MG63 (cell line): ENCODE measurements at regions not wholly inside any gene's neighbourhood (a gene's known extent, or its start where the extent isn't known, plus 50 kb on each side); places are given as distances from the start of the nearest gene placed in this dataset.
A peak's percentile ranks its signal among the peaks of the same experiment; 100 is the strongest.

Experiments
- DNase-seq: peaks from one replicate; pipeline ENCODE4 v3.0.0-alpha.2; 2020
- H3K27me3 ChIP-seq: fragments of 250-450 bp; sonication (Bioruptor Pico); 2 replicates; pipeline ENCODE4 v1.5.1; 2020; ENCODE audit warnings: mild to moderate bottlenecking, moderate library complexity
- H3K36me3 ChIP-seq: fragments of 250-450 bp; sonication (Bioruptor Pico); 2 replicates; pipeline ENCODE4 v1.5.1; 2020; ENCODE audit warnings: mild to moderate bottlenecking, moderate library complexity
- H3K4me3 ChIP-seq: fragments of 250-450 bp; sonication (Bioruptor Pico); 2 replicates; pipeline ENCODE4 v1.5.1; 2020; ENCODE audit warnings: mild to moderate bottlenecking, moderate library complexity
- H3K9me3 ChIP-seq: fragments of 250-450 bp; sonication (Bioruptor Pico); 2 replicates; pipeline ENCODE4 v1.5.1; 2020; ENCODE audit warnings: mild to moderate bottlenecking, moderate library complexity

GRCh38 chr16:79973320-79973719 is 372.8 kb upstream of the MAF start:
- H3K27me3 ChIP-seq, result no peaks in the 10 kb centered on the region
- H3K9me3 ChIP-seq, result no peaks in the 10 kb centered on the region
- H3K36me3 ChIP-seq, result no peaks in the 10 kb centered on the region
- no peak for DNase-seq
- H3K4me3 ChIP-seq, result no peak overlapping the region

DNA sequence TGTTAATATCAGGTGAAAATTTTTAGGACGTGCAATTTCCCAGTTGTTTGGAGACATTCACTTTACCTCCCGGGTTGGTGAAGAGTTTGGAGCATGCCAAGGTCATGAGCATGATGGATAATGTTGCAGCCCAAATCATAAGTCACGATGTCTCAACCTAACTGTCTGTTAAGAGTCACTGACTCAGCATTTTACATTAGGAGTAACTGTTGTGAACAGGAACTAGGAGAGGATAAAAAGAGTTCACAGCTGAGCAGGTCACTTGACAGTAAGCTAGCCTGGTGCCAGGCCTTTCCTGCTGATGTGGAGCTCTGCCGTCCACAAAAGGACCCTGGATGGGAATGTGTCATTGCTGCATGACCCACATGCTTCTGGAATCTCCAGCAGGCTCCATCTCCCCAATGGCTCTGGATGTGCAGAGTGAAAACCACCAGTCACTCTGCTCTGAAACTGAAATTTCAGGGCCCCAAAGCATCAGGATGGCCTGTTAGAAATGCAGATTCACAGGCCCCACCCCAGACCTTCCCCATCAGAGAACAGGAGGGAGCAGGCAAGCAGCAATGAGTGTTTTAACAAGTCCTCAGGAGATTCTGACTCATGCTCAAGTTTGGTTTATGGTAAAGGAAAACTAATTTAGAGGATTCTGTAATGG is 371.6 kb upstream of the MAF start:
- no peaks in the 10 kb centered on the region for H3K9me3 ChIP-seq
- no peak for DNase-seq
- no peaks in the 10 kb centered on the region for H3K36me3 ChIP-seq
- no peak overlapping the region for H3K4me3 ChIP-seq
- H3K27me3 ChIP-seq, result no peaks in the 10 kb centered on the region

- Histone ChIP-seq H3K36me3 (no peaks in the 10 kb centered on the region), H3K27me3 (no peaks in the 10 kb centered on the region), H3K9me3 (no peaks in the 10 kb centered on the region), H3K4me3 (no peak overlapping the region)
- no peak for DNase-seq
These were observed 370.7 kb upstream of the MAF start for GRCh38 chr16:79971237-79971572.

- no peaks in the 10 kb centered on the region for H3K36me3 ChIP-seq
- no peak overlapping the region for H3K4me3 ChIP-seq
- no peaks in the 10 kb centered on the region for H3K9me3 ChIP-seq
- no peaks in the 10 kb centered on the region for H3K27me3 ChIP-seq
- DNase-seq, result no peak
These were observed 370.2 kb upstream of the MAF start for GRCh38 chr16:79970551-79971236.

DNA sequence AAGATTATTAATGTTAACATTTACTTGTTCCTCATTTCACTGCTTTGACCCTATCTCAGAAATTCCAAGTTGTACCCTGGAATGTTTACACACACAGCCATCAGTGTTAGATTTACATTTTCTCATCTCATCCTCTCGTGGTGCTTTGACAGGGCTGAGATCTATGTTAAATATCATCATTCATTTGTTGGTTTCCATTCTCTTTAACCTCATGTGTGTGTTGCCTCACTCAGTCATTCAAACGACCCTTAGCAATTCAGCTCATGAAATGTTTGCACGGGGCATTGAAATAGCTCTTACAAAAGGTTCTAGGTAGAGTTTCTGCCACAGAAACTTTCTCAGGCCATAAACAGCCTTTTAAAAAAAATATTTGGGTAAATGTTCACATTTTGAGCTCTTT is 369.6 kb upstream of the MAF start:
- Histone ChIP-seq H3K4me3 (no peak overlapping the region), H3K36me3 (no peaks in the 10 kb centered on the region), H3K9me3 (no peaks in the 10 kb centered on the region), H3K27me3 (no peaks in the 10 kb centered on the region)
- DNase-seq, result no peak

- DNase-seq, result no peak
- no peak overlapping the region for H3K4me3 ChIP-seq
- H3K9me3 ChIP-seq, result no peaks in the 10 kb centered on the region
- H3K36me3 ChIP-seq, result no peaks in the 10 kb centered on the region
- no peaks in the 10 kb centered on the region for H3K27me3 ChIP-seq
These were observed 368.9 kb upstream of the MAF start for GRCh38 chr16:79969458-79969857.

DNA sequence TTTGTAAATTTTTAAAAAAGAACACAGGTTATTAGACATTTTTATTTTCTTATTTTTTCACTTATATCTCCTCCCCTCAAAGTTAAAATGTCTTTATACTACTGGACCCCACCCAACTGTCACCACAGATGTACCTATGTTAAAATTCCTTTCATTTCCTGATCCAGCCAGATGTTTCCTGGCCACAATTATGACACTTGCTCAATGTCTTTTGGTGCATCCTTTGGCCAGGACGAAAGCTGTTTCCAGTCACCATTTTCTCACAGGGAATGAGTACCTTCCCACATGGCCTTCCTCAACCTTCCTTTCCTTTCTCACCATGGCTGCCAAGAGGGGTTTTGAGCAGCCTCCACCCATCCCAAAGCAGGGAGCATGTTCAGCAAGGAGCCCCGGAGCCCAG is 365.7 kb upstream of the MAF start:
- H3K27me3 ChIP-seq, result no peaks in the 10 kb centered on the region
- no peaks in the 10 kb centered on the region for H3K36me3 ChIP-seq
- H3K4me3 ChIP-seq, result no peak overlapping the region
- H3K9me3 ChIP-seq, result no peaks in the 10 kb centered on the region
- no peak for DNase-seq

DNA sequence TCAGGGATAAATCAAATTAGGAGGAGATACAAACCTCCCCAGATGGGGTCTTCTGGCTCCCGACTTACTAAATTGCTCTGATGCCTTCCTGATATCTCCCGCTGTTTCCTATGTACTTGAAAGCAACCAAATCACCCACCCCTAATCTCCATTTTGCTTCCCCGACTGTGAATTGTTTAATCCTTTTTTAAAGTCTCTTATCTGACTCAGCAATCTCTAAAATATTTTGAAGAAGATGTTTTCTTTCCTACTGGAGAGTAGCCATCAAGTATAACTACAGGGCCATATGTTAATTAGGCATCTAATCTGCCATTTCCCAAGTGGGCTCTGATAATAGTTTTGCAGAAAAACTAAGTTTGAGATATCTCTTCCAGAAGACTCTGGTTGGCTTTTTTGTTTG is 365.2 kb upstream of the MAF start:
- DNase-seq, result no peak
- Histone ChIP-seq H3K27me3 (no peaks in the 10 kb centered on the region), H3K4me3 (no peak overlapping the region), H3K36me3 (no peaks in the 10 kb centered on the region), H3K9me3 (no peaks in the 10 kb centered on the region)

DNA sequence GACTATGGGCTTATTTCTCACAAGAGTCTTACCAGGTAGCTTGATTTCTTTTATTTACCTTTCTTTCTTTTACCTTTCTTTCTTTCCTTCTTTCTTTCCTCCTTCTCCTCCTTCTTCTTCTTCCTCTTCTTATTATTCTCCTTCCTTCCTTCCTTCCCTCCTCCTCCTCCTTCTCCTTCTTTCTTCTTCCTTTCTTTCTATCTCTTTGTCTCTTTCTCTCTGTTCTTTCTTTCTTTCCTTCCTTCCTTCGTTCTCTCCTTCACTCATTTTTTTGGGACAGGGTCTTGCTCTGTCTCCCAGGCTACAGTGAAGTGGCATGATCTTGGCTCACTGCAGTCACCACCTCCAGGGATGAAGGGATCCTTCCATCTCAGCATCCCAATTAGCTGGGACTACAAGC is 363.6 kb upstream of the MAF start:
- Histone ChIP-seq H3K9me3 (no peaks in the 10 kb centered on the region), H3K27me3 (no peaks in the 10 kb centered on the region), H3K36me3 (no peaks in the 10 kb centered on the region), H3K4me3 (no peak overlapping the region)
- DNase-seq, result no peak

GRCh38 chr16:79962962-79963361 is 362.4 kb upstream of the MAF start:
- Histone ChIP-seq H3K9me3 (no peaks in the 10 kb centered on the region), H3K27me3 (no peaks in the 10 kb centered on the region), H3K36me3 (no peaks in the 10 kb centered on the region), H3K4me3 (no peak overlapping the region)
- no peak for DNase-seq

DNA sequence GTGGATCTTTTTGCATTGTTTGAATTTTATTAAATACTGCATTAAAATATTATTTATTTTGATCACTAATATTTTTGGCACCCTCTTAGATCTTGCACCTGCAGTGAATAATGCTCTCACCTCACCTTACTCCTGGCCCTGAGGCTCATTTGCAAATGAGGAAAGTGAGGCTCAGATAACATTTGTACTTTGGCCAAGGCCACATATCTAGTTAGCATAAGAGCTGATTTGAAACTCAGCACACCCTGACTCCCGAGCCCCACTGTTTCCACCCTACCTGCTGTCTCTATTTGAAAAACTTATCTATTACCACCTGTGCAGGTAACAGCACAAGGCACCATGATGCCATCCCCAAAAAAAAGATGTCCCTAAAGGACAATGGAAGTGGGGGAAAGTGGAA is 358.7 kb upstream of the MAF start:
- no peaks in the 10 kb centered on the region for H3K9me3 ChIP-seq
- H3K27me3 ChIP-seq, result no peaks in the 10 kb centered on the region

DNA sequence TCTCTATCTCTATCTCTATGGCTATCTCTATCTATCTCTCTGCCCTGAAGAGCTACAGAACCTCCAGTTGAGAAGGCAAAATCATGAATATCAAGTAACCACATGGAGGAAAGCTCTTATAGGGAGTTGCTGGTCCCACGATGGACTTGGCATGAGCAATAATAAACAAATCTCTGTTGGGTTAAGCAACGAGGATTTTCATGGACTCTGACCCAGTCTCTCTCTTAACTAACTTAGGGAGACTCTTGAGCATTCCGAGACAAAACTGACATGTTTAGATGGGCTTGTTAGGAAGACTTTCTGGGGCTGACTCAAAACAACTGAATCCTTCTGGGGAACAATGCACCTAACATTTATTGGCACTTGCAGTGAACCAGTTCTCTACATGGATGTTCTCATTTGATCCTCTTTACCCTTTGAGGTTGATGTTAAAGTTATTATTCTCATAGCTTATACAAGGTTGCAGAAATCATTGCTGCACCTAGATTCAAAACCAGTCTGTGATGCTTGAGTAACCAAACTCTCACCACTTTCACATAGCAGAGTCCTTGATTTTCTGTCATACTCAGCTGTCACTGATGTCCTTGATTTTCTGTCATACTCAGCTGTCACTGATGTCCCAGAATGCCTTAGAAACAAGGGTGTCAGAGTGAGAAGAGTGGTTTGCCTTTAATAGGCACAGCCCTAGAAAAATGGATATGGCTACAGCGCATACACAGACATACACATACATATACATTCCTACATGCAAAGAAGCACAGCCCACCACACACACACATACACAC is 354.6 kb upstream of the MAF start:
- DNase-seq, result no peak
- H3K36me3 ChIP-seq, result no peaks in the 10 kb centered on the region
- H3K4me3 ChIP-seq, result no peak overlapping the region
- H3K9me3 ChIP-seq, result no peaks in the 10 kb centered on the region
- no peaks in the 10 kb centered on the region for H3K27me3 ChIP-seq

More for the DNA sequence above, 358.7 kb upstream of the MAF start:
- Histone ChIP-seq H3K4me3 (no peak overlapping the region), H3K36me3 (no peaks in the 10 kb centered on the region)
- no peak for DNase-seq

- Histone ChIP-seq H3K27me3 (no peaks in the 10 kb centered on the region), H3K36me3 (no peaks in the 10 kb centered on the region), H3K9me3 (no peaks in the 10 kb centered on the region), H3K4me3 (no peak overlapping the region)
- no peak for DNase-seq
These were observed 350.6 kb upstream of the MAF start for GRCh38 chr16:79950932-79951719.

- H3K9me3 ChIP-seq, result no peaks in the 10 kb centered on the region
- no peaks in the 10 kb centered on the region for H3K36me3 ChIP-seq
- no peak overlapping the region for H3K4me3 ChIP-seq
- H3K27me3 ChIP-seq, result no peaks in the 10 kb centered on the region
- no peak for DNase-seq
These were observed 348.9 kb upstream of the MAF start for GRCh38 chr16:79949417-79949816.

GRCh38 chr16:79947771-79948170 is 347.2 kb upstream of the MAF start:
- H3K36me3 ChIP-seq, result no peaks in the 10 kb centered on the region
- no peak overlapping the region for H3K4me3 ChIP-seq
- no peaks in the 10 kb centered on the region for H3K27me3 ChIP-seq
- DNase-seq, result no peak
- no peaks in the 10 kb centered on the region for H3K9me3 ChIP-seq

DNA sequence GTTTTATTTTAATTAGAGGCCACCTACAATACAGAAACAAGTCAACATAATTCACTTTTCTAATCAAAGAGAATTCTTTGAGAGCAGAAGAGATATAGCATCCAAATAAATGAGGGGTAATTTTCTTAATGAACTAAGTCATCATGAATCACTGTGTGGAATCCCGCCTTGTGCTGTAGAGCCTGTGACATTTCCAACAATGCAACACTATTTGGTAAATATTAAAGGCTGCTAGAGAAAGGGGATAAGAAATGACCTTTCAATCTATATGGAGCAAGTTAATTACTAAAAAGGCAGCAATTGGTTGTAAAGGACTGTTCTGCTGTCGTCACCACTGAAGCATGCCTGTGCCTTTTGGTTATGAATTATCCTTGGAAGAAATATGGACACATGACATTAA is 345.7 kb upstream of the MAF start:
- no peaks in the 10 kb centered on the region for H3K36me3 ChIP-seq
- H3K4me3 ChIP-seq, result no peak overlapping the region
- no peak for DNase-seq
- H3K27me3 ChIP-seq, result no peaks in the 10 kb centered on the region
- no peaks in the 10 kb centered on the region for H3K9me3 ChIP-seq

GRCh38 chr16:79943736-79944135 is 343.2 kb upstream of the MAF start:
- Histone ChIP-seq H3K4me3 (no peak overlapping the region), H3K27me3 (no peaks in the 10 kb centered on the region), H3K36me3 (no peaks in the 10 kb centered on the region), H3K9me3 (no peaks in the 10 kb centered on the region)
- peak; percentile 2 for DNase-seq
